Loucy (cell line): ENCODE measurements at regions not wholly inside any gene's neighbourhood (a gene's known extent, or its start where the extent isn't known, plus 50 kb on each side); places are given as distances from the start of the nearest gene placed in this dataset.

Experiments used
- CTCF ChIP-seq: fragments of 200-600 bp; sonication (generic); conservative IDR thresholded peaks from 2 replicates; pipeline ENCODE4 v1.5.1; 2014; ENCODE audit warnings: mild to moderate bottlenecking, antibody characterized with exemption, low read length
- EZH2phosphoT487 ChIP-seq: fragments of 200-600 bp; IDR thresholded peaks from 2 replicates; pipeline ENCODE4 v1.6.1; 2018; ENCODE audit warnings: antibody characterized with exemption, mild to moderate bottlenecking, moderate library complexity, borderline replicate concordance

GRCh38 chr20:23203310-23203709 lies 117.2 kb upstream of the CD93 start:
- TF ChIP-seq CTCF (no peak), EZH2phosphoT487 (no peak)
